ENCODE measurements at regions not wholly inside any gene's neighbourhood (a gene's known extent, or its start where the extent isn't known, plus 50 kb on each side); places are given as distances from the start of the nearest gene placed in this dataset.

GRCh38 chr12:115386946-115387345 lies 703.0 kb upstream of the TBX3 start:
- TF ChIP-seq POLR2A (conservative IDR thresholded peaks at IDR 0.05) (no peak), CREB5 (CRISPR knock-in tag; IDR thresholded peaks at IDR 0.05) (no peak), HEY1 (CRISPR knock-in tag; IDR thresholded peaks at IDR 0.05; ENCODE audit: borderline replicate concordance) (no peak), BRCA1 (IDR thresholded peaks at IDR 0.05) (no peak), BRCA1 (CRISPR knock-in tag; IDR thresholded peaks at IDR 0.05) (no peak), BRF1 (IDR thresholded peaks at IDR 0.05; ENCODE audit: borderline replicate concordance, extremely low read depth, insufficient read length) (no peak), ZNF507 (tag; conservative IDR thresholded peaks at IDR 0.05) (no peak), ZNF121 (CRISPR knock-in tag; conservative IDR thresholded peaks at IDR 0.05) (no peak)
- TF ChIP-seq, protein P1, sequence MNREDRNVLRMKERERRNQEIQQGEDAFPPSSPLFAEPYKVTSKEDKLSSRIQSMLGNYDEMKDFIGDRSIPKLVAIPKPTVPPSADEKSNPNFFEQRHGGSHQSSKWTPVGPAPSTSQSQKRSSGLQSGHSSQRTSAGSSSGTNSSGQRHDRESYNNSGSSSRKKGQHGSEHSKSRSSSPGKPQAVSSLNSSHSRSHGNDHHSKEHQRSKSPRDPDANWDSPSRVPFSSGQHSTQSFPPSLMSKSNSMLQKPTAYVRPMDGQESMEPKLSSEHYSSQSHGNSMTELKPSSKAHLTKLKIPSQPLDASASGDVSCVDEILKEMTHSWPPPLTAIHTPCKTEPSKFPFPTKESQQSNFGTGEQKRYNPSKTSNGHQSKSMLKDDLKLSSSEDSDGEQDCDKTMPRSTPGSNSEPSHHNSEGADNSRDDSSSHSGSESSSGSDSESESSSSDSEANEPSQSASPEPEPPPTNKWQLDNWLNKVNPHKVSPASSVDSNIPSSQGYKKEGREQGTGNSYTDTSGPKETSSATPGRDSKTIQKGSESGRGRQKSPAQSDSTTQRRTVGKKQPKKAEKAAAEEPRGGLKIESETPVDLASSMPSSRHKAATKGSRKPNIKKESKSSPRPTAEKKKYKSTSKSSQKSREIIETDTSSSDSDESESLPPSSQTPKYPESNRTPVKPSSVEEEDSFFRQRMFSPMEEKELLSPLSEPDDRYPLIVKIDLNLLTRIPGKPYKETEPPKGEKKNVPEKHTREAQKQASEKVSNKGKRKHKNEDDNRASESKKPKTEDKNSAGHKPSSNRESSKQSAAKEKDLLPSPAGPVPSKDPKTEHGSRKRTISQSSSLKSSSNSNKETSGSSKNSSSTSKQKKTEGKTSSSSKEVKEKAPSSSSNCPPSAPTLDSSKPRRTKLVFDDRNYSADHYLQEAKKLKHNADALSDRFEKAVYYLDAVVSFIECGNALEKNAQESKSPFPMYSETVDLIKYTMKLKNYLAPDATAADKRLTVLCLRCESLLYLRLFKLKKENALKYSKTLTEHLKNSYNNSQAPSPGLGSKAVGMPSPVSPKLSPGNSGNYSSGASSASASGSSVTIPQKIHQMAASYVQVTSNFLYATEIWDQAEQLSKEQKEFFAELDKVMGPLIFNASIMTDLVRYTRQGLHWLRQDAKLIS (CRISPR knock-in tag; IDR thresholded peaks at IDR 0.05), result no peak

All from K562 (cell line).